ENCODE measurements at regions not wholly inside any gene's neighbourhood (a gene's known extent, or its start where the extent isn't known, plus 50 kb on each side); places are given as distances from the start of the nearest gene placed in this dataset.

- TF ChIP-seq REST (tag by site-specific recombination; IDR thresholded peaks at IDR 0.05) (no peak), ZFP41 (tag by site-specific recombination; IDR thresholded peaks at IDR 0.05; ENCODE audit: borderline replicate concordance) (no peak), ZNF433 (tag by site-specific recombination; IDR thresholded peaks at IDR 0.05; ENCODE audit: low read depth) (no peak)
Observed at GRCh38 chrX:42837101-42837726, 59.3 kb upstream of the PPP1R2C start.
